ENCODE measurements at regions not wholly inside any gene's neighbourhood (a gene's known extent, or its start where the extent isn't known, plus 50 kb on each side); places are given as distances from the start of the nearest gene placed in this dataset.

- Histone ChIP-seq H3K4me3 (ENCODE audit: low read depth, low read length, poor library complexity, severe bottlenecking) (no peak overlapping the region), H3K27me3 (replicated peaks; ENCODE audit: insufficient read depth, low read depth, low read length, poor library complexity) (no peaks in the 10 kb centered on the region), H3K36me3 (ENCODE audit: insufficient read depth, low read length, poor library complexity, severe bottlenecking) (no peaks in the 10 kb centered on the region), H3K9me3 (ENCODE audit: low read depth, low read length, poor library complexity, severe bottlenecking) (no peaks in the 10 kb centered on the region), H3K27ac (ENCODE audit: low read depth, low read length, poor library complexity, severe bottlenecking) (no peak overlapping the region), H3K4me1 (ENCODE audit: insufficient read depth, low read length, poor library complexity, severe bottlenecking) (no peaks in the 10 kb centered on the region)
- ChIA-PET POLR2A (ENCODE audit: low non-redundant PET) (no interaction called here), CTCF (no interaction called here)
- no peak for DNase-seq (ENCODE audit: low spot score)
- no TSS peak for BruUV-seq (replicated peaks)
- no peak for TF ChIP-seq CTCF (conservative IDR thresholded peaks at IDR 0.05; ENCODE audit: low read depth, low read length)
- no peak for TF ChIP-seq EZH2 (IDR thresholded peaks at IDR 0.05; ENCODE audit: borderline replicate concordance, low read depth, low read length, poor library complexity, severe bottlenecking)
- intact Hi-C loops (cut with micrococcal nuclease; ENCODE audit: unreplicated experiment), result no loop called here
Measured at GRCh38 chr13:69450245-69450644, 657.4 kb upstream of the ATXN8OS start.

- H3K27ac ChIP-seq (ENCODE audit: low read depth, low read length, poor library complexity, severe bottlenecking), result no peak overlapping the region
- no peak overlapping the region for H3K4me3 ChIP-seq (ENCODE audit: low read depth, low read length, poor library complexity, severe bottlenecking)
- CTCF ChIA-PET, result no interaction called here
- H3K27me3 ChIP-seq (replicated peaks; ENCODE audit: insufficient read depth, low read depth, low read length, poor library complexity), result no peaks in the 10 kb centered on the region
- no peaks in the 10 kb centered on the region for H3K9me3 ChIP-seq (ENCODE audit: low read depth, low read length, poor library complexity, severe bottlenecking)
- no TSS peak for BruUV-seq (replicated peaks)
- H3K36me3 ChIP-seq (ENCODE audit: insufficient read depth, low read length, poor library complexity, severe bottlenecking), result no peaks in the 10 kb centered on the region
- no peaks in the 10 kb centered on the region for H3K4me1 ChIP-seq (ENCODE audit: insufficient read depth, low read length, poor library complexity, severe bottlenecking)
- POLR2A ChIA-PET (ENCODE audit: low non-redundant PET), result no interaction called here
- intact Hi-C loops (cut with micrococcal nuclease; ENCODE audit: unreplicated experiment), result no loop called here
- DNase-seq (ENCODE audit: low spot score), result no peak
- TF ChIP-seq CTCF (conservative IDR thresholded peaks at IDR 0.05; ENCODE audit: low read depth, low read length) (no peak), EZH2 (IDR thresholded peaks at IDR 0.05; ENCODE audit: borderline replicate concordance, low read depth, low read length, poor library complexity, severe bottlenecking) (no peak)
Measured at GRCh38 chr13:69425235-69425634, 682.4 kb upstream of the ATXN8OS start.

GRCh38 chr13:69423844-69424243 lies 683.8 kb upstream of the ATXN8OS start:
- TF ChIP-seq EZH2 (IDR thresholded peaks at IDR 0.05; ENCODE audit: borderline replicate concordance, low read depth, low read length, poor library complexity, severe bottlenecking) (no peak), CTCF (conservative IDR thresholded peaks at IDR 0.05; ENCODE audit: low read depth, low read length) (no peak)
- Histone ChIP-seq H3K27ac (ENCODE audit: low read depth, low read length, poor library complexity, severe bottlenecking) (no peak overlapping the region), H3K4me1 (ENCODE audit: insufficient read depth, low read length, poor library complexity, severe bottlenecking) (no peaks in the 10 kb centered on the region), H3K9me3 (ENCODE audit: low read depth, low read length, poor library complexity, severe bottlenecking) (no peaks in the 10 kb centered on the region), H3K4me3 (ENCODE audit: low read depth, low read length, poor library complexity, severe bottlenecking) (no peak overlapping the region), H3K27me3 (replicated peaks; ENCODE audit: insufficient read depth, low read depth, low read length, poor library complexity) (no peaks in the 10 kb centered on the region), H3K36me3 (ENCODE audit: insufficient read depth, low read length, poor library complexity, severe bottlenecking) (no peaks in the 10 kb centered on the region)
- no TSS peak for BruUV-seq (replicated peaks)
- DNase-seq (ENCODE audit: low spot score), result no peak
- ChIA-PET POLR2A (ENCODE audit: low non-redundant PET) (no interaction called here), CTCF (no interaction called here)
- intact Hi-C loops (cut with micrococcal nuclease; ENCODE audit: unreplicated experiment), result no loop called here

Data from A673 (cell line).